GM19324 (cell line): ENCODE measurements at regions not wholly inside any gene's neighbourhood (a gene's known extent, or its start where the extent isn't known, plus 50 kb on each side); places are given as distances from the start of the nearest gene placed in this dataset.

ENCODE experiments used
- ATAC-seq: cut with Tn5 transposase; IDR thresholded peaks from one replicate; pipeline ENCODE4 v1.9.1; 2021; ENCODE audit warnings: mild to moderate bottlenecking, moderate library complexity; ENCODE audit not compliant: unreplicated experiment, low FRiP score

- ATAC-seq: no peak
Observed at GRCh38 chr6:125534430-125535263, 214.8 kb upstream of the HEY2 start.

GRCh38 chr6:125537090-125537489 lies 212.3 kb upstream of the HEY2 start:
- ATAC-seq: no peak

- ATAC-seq: no peak
Observed at GRCh38 chr6:125539892-125540291, 209.5 kb upstream of the HEY2 start.

GRCh38 chr6:125544819-125545218 lies 204.6 kb upstream of the HEY2 start:
- ATAC-seq: no peak

- ATAC-seq: no peak
Observed at GRCh38 chr6:125546841-125547251, 202.6 kb upstream of the HEY2 start.

- no peak for ATAC-seq
Observed at GRCh38 chr6:125547381-125547780, 202.1 kb upstream of the HEY2 start.

- ATAC-seq: no peak
Observed at GRCh38 chr6:125549202-125549884, 200.1 kb upstream of the HEY2 start.

GRCh38 chr6:125550892-125551291 lies 198.5 kb upstream of the HEY2 start:
- ATAC-seq: no peak

- ATAC-seq: no peak
Observed at GRCh38 chr6:125552819-125553218, 196.6 kb upstream of the HEY2 start.

GRCh38 chr6:125554456-125554855 lies 195.0 kb upstream of the HEY2 start:
- ATAC-seq: no peak

- ATAC-seq: no peak
Observed at GRCh38 chr6:125558241-125558843, 191.1 kb upstream of the HEY2 start.

GRCh38 chr6:125558907-125559306 lies 190.5 kb upstream of the HEY2 start:
- no peak for ATAC-seq

- ATAC-seq: no peak
Observed at GRCh38 chr6:125562156-125562555, 187.3 kb upstream of the HEY2 start.

- ATAC-seq: no peak
Observed at GRCh38 chr6:125564941-125565340, 184.5 kb upstream of the HEY2 start.

- no peak for ATAC-seq
Observed at GRCh38 chr6:125567407-125567806, 182.0 kb upstream of the HEY2 start.

- no peak for ATAC-seq
Observed at GRCh38 chr6:125568609-125569008, 180.8 kb upstream of the HEY2 start.

- ATAC-seq: no peak
Observed at GRCh38 chr6:125570526-125570925, 178.9 kb upstream of the HEY2 start.

- no peak for ATAC-seq
Observed at GRCh38 chr6:125571207-125571755, 178.2 kb upstream of the HEY2 start.

- no peak for ATAC-seq
Observed at GRCh38 chr6:125574604-125575003, 174.8 kb upstream of the HEY2 start.

- no peak for ATAC-seq
Observed at GRCh38 chr6:125577124-125577662, 172.2 kb upstream of the HEY2 start.

GRCh38 chr6:125584468-125584939 lies 164.9 kb upstream of the HEY2 start:
- no peak for ATAC-seq
